ENCODE measurements at regions not wholly inside any gene's neighbourhood (a gene's known extent, or its start where the extent isn't known, plus 50 kb on each side); places are given as distances from the start of the nearest gene placed in this dataset.
A peak's percentile ranks its signal among the peaks of the same experiment; 100 is the strongest.

DNA sequence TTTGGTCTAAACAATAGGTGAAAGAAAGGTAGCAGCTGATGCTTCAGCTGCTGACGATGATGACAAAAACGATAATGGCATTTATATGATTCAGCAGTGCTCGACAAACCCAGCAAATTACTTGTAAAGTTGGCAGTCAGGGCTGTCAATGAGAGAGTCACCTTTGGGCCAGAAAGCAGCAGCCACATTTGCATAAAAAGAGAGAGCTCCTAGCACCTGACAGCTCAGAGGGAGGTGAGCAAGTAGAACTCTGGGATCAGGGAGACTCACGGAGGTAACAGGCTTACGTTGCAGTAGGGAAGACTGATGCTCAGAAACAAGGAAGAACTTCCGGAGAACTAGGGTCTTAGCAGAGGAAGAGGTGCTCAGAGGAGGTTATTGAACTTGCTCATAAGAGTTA, 291.9 kb upstream of the ZFHX3 start:
- Histone ChIP-seq H4K91ac (replicated peaks; ENCODE audit: insufficient read length, low read length) (no peak overlapping the region), H3K9me3 (ENCODE audit: insufficient read depth in 2 of 2, low read depth in 1 of 2, low read length in 1 of 2) (no peaks in the 10 kb centered on the region), H3K4me2 (ENCODE audit: insufficient read depth in 1 of 2, low read depth in 2 of 2, low read length in 2 of 2) (peak overlapping the region in 1 of 2 experiments; percentile 19; a peak in 1 of 4 replicates), H3K79me2 (ENCODE audit: control insufficient read depth in 1 of 2, insufficient read depth in 2 of 2, low read length in 2 of 2) (no peaks in the 10 kb centered on the region), H3K36me3 (ENCODE audit: control insufficient read depth in 2 of 4, insufficient read depth in 4 of 4, low read length in 3 of 4) (no peaks in the 10 kb centered on the region), H3K4ac (replicated peaks; ENCODE audit: insufficient read length, low read depth, low read length) (no peak overlapping the region), H3K56ac (replicated peaks; ENCODE audit: insufficient read length, low read depth, low read length) (no peak overlapping the region), H2AFZ (ENCODE audit: low read length) (no peak overlapping the region), H3K18ac (ENCODE audit: extremely low read depth, low read length) (no peak overlapping the region), H2BK20ac (ENCODE audit: low read length) (no peak overlapping the region), H4K20me1 (replicated peaks in 1 of 2; ENCODE audit: control insufficient read depth in 1 of 2, insufficient read depth in 2 of 2, low read length in 2 of 2) (no peaks in the 10 kb centered on the region), H3K14ac (ENCODE audit: insufficient read length) (no peak overlapping the region), H4K5ac (ENCODE audit: insufficient read length, low read depth, low read length) (no peak overlapping the region), H3K9ac (replicated peaks in 1 of 4; ENCODE audit: extremely low read depth in 1 of 4, low read depth in 3 of 4, low read length in 3 of 4) (no peak overlapping the region), H3K27ac (ENCODE audit: low read depth, low read length) (no peak overlapping the region), H3K4me3 (ENCODE audit: extremely low read depth in 1 of 4, insufficient read depth in 2 of 4, low read depth in 3 of 4, low read length in 4 of 4) (no peak overlapping the region), H2BK5ac (ENCODE audit: low read depth, low read length) (no peak overlapping the region), H2BK120ac (replicated peaks; ENCODE audit: low read depth, low read length) (no peak overlapping the region), H3K23me2 (ENCODE audit: low read depth, low read length) (no peaks in the 10 kb centered on the region), H3K27me3 (replicated peaks in 1 of 4; ENCODE audit: control insufficient read depth in 3 of 4, extremely low read depth in 1 of 4, insufficient read depth in 3 of 4, low read length in 3 of 4) (peaks cover 0 to 5% (median 0%) of the 10 kb centered on the region in 4 experiments; a peak in 2 of 7 replicates), H3K23ac (ENCODE audit: insufficient read length) (no peak overlapping the region), H2BK12ac (ENCODE audit: low read depth, low read length) (no peak overlapping the region), H2BK15ac (ENCODE audit: low read length) (no peak overlapping the region), H4K8ac (ENCODE audit: extremely low read depth, insufficient read depth, low read length) (no peak overlapping the region), H3K79me1 (ENCODE audit: low read depth, low read length) (no peaks in the 10 kb centered on the region), H3K4me1 (replicated peaks in 1 of 4; ENCODE audit: control insufficient read depth in 3 of 4, insufficient read depth in 4 of 4, low read length in 3 of 4) (peaks cover 0 to 11% (median 0%) of the 10 kb centered on the region in 4 experiments; a peak in 2 of 7 replicates), H2AK5ac (ENCODE audit: low read depth, low read length) (no peak overlapping the region)
- ChIA-PET CTCF (ENCODE audit: partially characterized antibody) (interaction anchor here (1.0 to 1.2 kb wide), 2 partner anchors 10 to 154 kb away, joined by 3 to 6 read pairs; no protein-coding TSS in a partner anchor), POLR2A (ENCODE audit: partially characterized antibody) (no interaction called here)
- 76% methylated on average over 6 of the region's 6 CpGs; no CpG with 5 or more reads in 1 of the 2 experiments for WGBS, 2 experiments (ENCODE audit: extremely low coverage in 1 of 2, insufficient coverage in 1 of 2, insufficient read length in 1 of 2, insufficient replicate concordance in 2 of 2, low coverage in 1 of 2, low lambda C conversion rate in 2 of 2, missing lambda C conversion rate in 1 of 2)
- FAIRE-seq (no peak), DNase-seq (ENCODE audit: low read depth in 1 of 2, low spot score in 2 of 2) (no peak)
- no peak for TF ChIP-seq SP4 (IDR thresholded peaks at IDR 0.05; ENCODE audit: low read length)
- TF ChIP-seq RFX5 (IDR thresholded peaks at IDR 0.05; ENCODE audit: borderline replicate concordance, low read depth, low read length), result no peak
- no peak for TF ChIP-seq SIX5 (IDR thresholded peaks at IDR 0.05; ENCODE audit: low read depth, low read length)
- TF ChIP-seq EP300 (IDR thresholded peaks at IDR 0.05; ENCODE audit: borderline replicate concordance in 1 of 2, low read depth in 2 of 2, low read length in 2 of 2), result no peak
- no peak for TF ChIP-seq KDM4A (IDR thresholded peaks at IDR 0.05; ENCODE audit: low read depth, low read length, severe bottlenecking)
- TF ChIP-seq HDAC2 (IDR thresholded peaks at IDR 0.05; ENCODE audit: borderline replicate concordance in 1 of 2, low read depth in 2 of 2, low read length in 2 of 2), result no peak
- TF ChIP-seq CREB1 (IDR thresholded peaks at IDR 0.05), result no peak
- no peak for TF ChIP-seq TCF12 (IDR thresholded peaks at IDR 0.05; ENCODE audit: low read depth, low read length)
- no peak for TF ChIP-seq TBP (IDR thresholded peaks at IDR 0.05; ENCODE audit: low read depth, low read length)
- TF ChIP-seq, protein P1, sequence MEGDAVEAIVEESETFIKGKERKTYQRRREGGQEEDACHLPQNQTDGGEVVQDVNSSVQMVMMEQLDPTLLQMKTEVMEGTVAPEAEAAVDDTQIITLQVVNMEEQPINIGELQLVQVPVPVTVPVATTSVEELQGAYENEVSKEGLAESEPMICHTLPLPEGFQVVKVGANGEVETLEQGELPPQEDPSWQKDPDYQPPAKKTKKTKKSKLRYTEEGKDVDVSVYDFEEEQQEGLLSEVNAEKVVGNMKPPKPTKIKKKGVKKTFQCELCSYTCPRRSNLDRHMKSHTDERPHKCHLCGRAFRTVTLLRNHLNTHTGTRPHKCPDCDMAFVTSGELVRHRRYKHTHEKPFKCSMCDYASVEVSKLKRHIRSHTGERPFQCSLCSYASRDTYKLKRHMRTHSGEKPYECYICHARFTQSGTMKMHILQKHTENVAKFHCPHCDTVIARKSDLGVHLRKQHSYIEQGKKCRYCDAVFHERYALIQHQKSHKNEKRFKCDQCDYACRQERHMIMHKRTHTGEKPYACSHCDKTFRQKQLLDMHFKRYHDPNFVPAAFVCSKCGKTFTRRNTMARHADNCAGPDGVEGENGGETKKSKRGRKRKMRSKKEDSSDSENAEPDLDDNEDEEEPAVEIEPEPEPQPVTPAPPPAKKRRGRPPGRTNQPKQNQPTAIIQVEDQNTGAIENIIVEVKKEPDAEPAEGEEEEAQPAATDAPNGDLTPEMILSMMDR (IDR thresholded peaks at IDR 0.05; ENCODE audit: control extremely low read depth in 1 of 3, insufficient read depth in 1 of 3, low read depth in 1 of 3, low read length in 3 of 3), result no peak
- TF ChIP-seq CBX8 (IDR thresholded peaks at IDR 0.05; ENCODE audit: borderline replicate concordance, low read depth, low read length), result no peak

Data from H1 (cell line).